Spleen (tissue), 11 donors: ENCODE measurements at regions not wholly inside any gene's neighbourhood (a gene's known extent, or its start where the extent isn't known, plus 50 kb on each side); places are given as distances from the start of the nearest gene placed in this dataset.

Source experiments
- DNase-seq: peaks from one replicate; pipeline ENCODE4 v3.0.0-alpha.2; 2020
- H3K27ac ChIP-seq, 8 donors: fragments of 200-600 bp; sonication (generic) in 7 of 8; 1 replicate in 4 of 8; 2 replicates in 4 of 8; pipeline versions ENCODE4 v1.5.0 to v1.8.0; 2016 to 2021; ENCODE audit warnings: inconsistent platforms in 4 of 8, mild to moderate bottlenecking in 4 of 8, moderate library complexity in 1 of 8
- H3K27me3 ChIP-seq, 7 donors: fragments of 200-600 bp; sonication (generic) in 6 of 7; replicated peaks in 1 of 7; 1 replicate in 4 of 7; 2 replicates in 3 of 7; pipeline versions ENCODE4 v1.5.0 to v1.8.0; 2016 to 2021; ENCODE audit warnings: inconsistent platforms in 3 of 7, mild to moderate bottlenecking in 1 of 7
- H3K36me3 ChIP-seq, 6 donors: fragments of 200-600 bp; sonication (generic) in 5 of 6; 1 replicate in 4 of 6; 2 replicates in 2 of 6; pipeline versions ENCODE4 v1.5.0 to v1.8.0; 2016 to 2021; ENCODE audit warnings: inconsistent platforms in 2 of 6
- H3K4me1 ChIP-seq, 6 donors: fragments of 200-600 bp; sonication (generic) in 5 of 6; 1 replicate in 3 of 6; 2 replicates in 3 of 6; pipeline versions ENCODE4 v1.5.0 to v1.8.0; 2016 to 2021; ENCODE audit warnings: inconsistent platforms in 3 of 6
- H3K4me3 ChIP-seq, 8 donors: fragments of 200-600 bp; sonication (generic) in 7 of 8; 1 replicate in 4 of 8; 2 replicates in 4 of 8; pipeline versions ENCODE4 v1.5.0 to v1.8.0; 2016 to 2021; ENCODE audit warnings: inconsistent platforms in 4 of 8, mild to moderate bottlenecking in 4 of 8, moderate library complexity in 2 of 8
- H3K9me3 ChIP-seq, 8 donors: fragments of 200-600 bp; sonication (generic) in 7 of 8; 1 replicate in 4 of 8; 2 replicates in 4 of 8; pipeline versions ENCODE4 v1.5.0 to v1.8.0; 2016 to 2021; ENCODE audit warnings: inconsistent platforms in 4 of 8
- CTCF ChIP-seq, 11 experiments: fragments of 200-600 bp in 7 of 11; fragments of 450-650 bp in 4 of 11; sonication (generic) in 4 of 11; IDR thresholded peaks in 8 of 11; conservative IDR thresholded peaks in 3 of 11; 1 replicate in 7 of 11; 2 replicates in 4 of 11; pipeline versions ENCODE4 v1.4.0 to v1.8.0; 2016 to 2021; ENCODE audit warnings: antibody characterized with exemption in 11 of 11, inconsistent platforms in 4 of 11, mild to moderate bottlenecking in 1 of 11
- POLR2A ChIP-seq, 3 donors: fragments of 450-650 bp; IDR thresholded peaks; one replicate each; pipeline ENCODE4 v1.5.1; 2017; ENCODE audit warnings: antibody characterized with exemption in 3 of 3, mild to moderate bottlenecking in 1 of 3
- POLR2AphosphoS5 ChIP-seq, 3 donors: sonication (generic); formaldehyde crosslinking; IDR thresholded peaks; one replicate each; pipeline ENCODE4 v1.5.1; 2017; ENCODE audit warnings: antibody characterized with exemption in 3 of 3
- WGBS, 5 donors: extraction: QIAGEN DNeasy Blood & Tissue Kit in 3 of 5; methylation state at CpG; one replicate each; pipeline versions ENCODE4 v1.1.5 to v1.1.7; 2013 to 2018; 5-methylcytosine and 5-hydroxymethylcytosine counted together
- intact Hi-C: fragments of 100-400 bp; cut with DNase I; formaldehyde crosslinking; loops from one replicate; pipeline ENCODE4 v1.15.0; 2023; ENCODE audit warnings: low total_unique reads
- donor health status: healthy with polysubstance abuse.
- donor health status: DM: no; HTN: no; CAD: no; lungs with moderate emphysema.
- donor health status: DM: no; HTN: no; CAD: no.
- donor health status: Bipolar disorder and iron deficiency.
- donor health status: healthy.
- donor health status: DM: no; HTN: no; CAD: no.
- donor health status: DM: yes; HTN: yes; CAD: no.

- no peak for DNase-seq
- Histone ChIP-seq H3K27me3 (peaks cover 0 to 5% (median 0%) of the 10 kb centered on the region in 7 donors), H3K36me3 (no peaks in the 10 kb centered on the region), H3K27ac (no peak overlapping the region), H3K4me3 (no peak overlapping the region), H3K4me1 (no peaks in the 10 kb centered on the region), H3K9me3 (no peaks in the 10 kb centered on the region)
- no peak for TF ChIP-seq CTCF (IDR thresholded peaks at IDR 0.05 in 8 of 11, conservative IDR thresholded peaks at IDR 0.05 in 3 of 11)
- no peak for TF ChIP-seq POLR2A (IDR thresholded peaks at IDR 0.05)
- no peak for TF ChIP-seq POLR2AphosphoS5 (IDR thresholded peaks at IDR 0.05)
- 58 to 80% (median 76%) methylated on average over 3 of the region's 3 CpGs for WGBS, 5 donors
- intact Hi-C loops = no loop called here
These were observed 186.9 kb downstream of the EMP1 start for GRCh38 chr12:13383379-13383778.

DNA sequence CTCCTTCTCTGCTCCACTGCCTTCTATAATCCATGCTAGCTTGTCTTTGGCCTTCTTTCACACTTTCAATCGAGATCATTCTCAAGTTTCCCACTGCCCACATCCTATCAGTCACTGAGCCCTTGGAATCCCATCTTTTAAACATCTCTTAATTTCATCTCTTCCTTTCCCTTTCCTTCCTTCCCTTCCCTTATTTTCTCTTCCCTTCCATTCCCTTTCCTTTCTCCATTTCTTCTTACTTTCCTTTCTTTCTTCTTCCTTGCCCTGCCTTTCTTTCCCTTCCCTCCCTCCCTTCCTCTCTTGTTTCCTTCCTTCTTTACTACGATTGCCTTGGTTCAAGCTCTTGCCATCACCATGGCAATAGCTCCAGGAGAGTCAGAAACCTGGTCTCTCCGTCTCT is 183.8 kb downstream of the EMP1 start:
- H3K4me3 ChIP-seq = no peak overlapping the region
- 57 to 67% (median 66%) methylated on average over 3 of the region's 3 CpGs for WGBS, 5 donors
- H3K36me3 ChIP-seq = no peaks in the 10 kb centered on the region
- H3K27ac ChIP-seq = no peak overlapping the region
- TF ChIP-seq POLR2A (IDR thresholded peaks at IDR 0.05) (no peak), CTCF (IDR thresholded peaks at IDR 0.05 in 8 of 11, conservative IDR thresholded peaks at IDR 0.05 in 3 of 11) (no peak), POLR2AphosphoS5 (IDR thresholded peaks at IDR 0.05) (no peak)
- no peak for DNase-seq
- no peaks in the 10 kb centered on the region for H3K27me3 ChIP-seq
- H3K4me1 ChIP-seq = no peaks in the 10 kb centered on the region
- H3K9me3 ChIP-seq = peaks cover 0 to 13% (median 9%) of the 10 kb centered on the region in 8 donors
- intact Hi-C loops = no loop called here

GRCh38 chr12:13379531-13380188 is 183.1 kb downstream of the EMP1 start:
- Histone ChIP-seq H3K27ac (no peak overlapping the region), H3K36me3 (no peaks in the 10 kb centered on the region), H3K9me3 (peaks cover 0 to 13% (median 9%) of the 10 kb centered on the region in 8 donors), H3K27me3 (no peaks in the 10 kb centered on the region), H3K4me1 (no peaks in the 10 kb centered on the region), H3K4me3 (no peak overlapping the region)
- WGBS, 5 donors = 58 to 86% (median 77%) methylated on average over 3 of the region's 3 CpGs
- DNase-seq = no peak
- TF ChIP-seq POLR2AphosphoS5 (IDR thresholded peaks at IDR 0.05) = no peak
- TF ChIP-seq POLR2A (IDR thresholded peaks at IDR 0.05) = no peak
- TF ChIP-seq CTCF (IDR thresholded peaks at IDR 0.05 in 8 of 11, conservative IDR thresholded peaks at IDR 0.05 in 3 of 11) = no peak
- intact Hi-C loops = loop anchor here (10.0 kb wide), 1 partner anchor 275 kb away; no protein-coding TSS in a partner anchor

GRCh38 chr12:13377698-13378097 is 181.2 kb downstream of the EMP1 start:
- intact Hi-C loops = loop anchor here (10.0 kb wide), 1 partner anchor 277 kb away; no protein-coding TSS in a partner anchor
- 55 to 74% (median 64%) methylated on average over 1 of the region's 1 CpG for WGBS, 5 donors
- TF ChIP-seq CTCF (IDR thresholded peaks at IDR 0.05 in 8 of 11, conservative IDR thresholded peaks at IDR 0.05 in 3 of 11) (no peak), POLR2AphosphoS5 (IDR thresholded peaks at IDR 0.05) (no peak), POLR2A (IDR thresholded peaks at IDR 0.05) (no peak)
- Histone ChIP-seq H3K27ac (no peak overlapping the region), H3K27me3 (no peaks in the 10 kb centered on the region), H3K9me3 (peaks cover 0 to 13% (median 9%) of the 10 kb centered on the region in 8 donors), H3K36me3 (no peaks in the 10 kb centered on the region), H3K4me3 (no peak overlapping the region), H3K4me1 (no peaks in the 10 kb centered on the region)
- DNase-seq = no peak
